Osteoblast (primary cell): ENCODE measurements at regions not wholly inside any gene's neighbourhood (a gene's known extent, or its start where the extent isn't known, plus 50 kb on each side); places are given as distances from the start of the nearest gene placed in this dataset.

ENCODE experiments used
- DNase-seq: peaks from one replicate; pipeline ENCODE4 v3.0.0; 2011; ENCODE audit warnings: low spot score, mixed read lengths; ENCODE audit not compliant: insufficient read length; ENCODE audit errors: missing footprints
- H2AFZ ChIP-seq: 2 replicates; pipeline ENCODE4 v1.6.0; 2011; ENCODE audit warnings: mild to moderate bottlenecking, low read length
- H3K27ac ChIP-seq: 2 replicates; pipeline ENCODE4 v1.5.1; 2011; ENCODE audit warnings: mild to moderate bottlenecking, low read depth, low read length, moderate library complexity
- H3K27me3 ChIP-seq: 2 replicates; pipeline ENCODE4 v1.6.0; 2012; ENCODE audit warnings: mild to moderate bottlenecking, control low read depth, inconsistent platforms, low read length, moderate library complexity; ENCODE audit not compliant: insufficient read depth
- H3K36me3 ChIP-seq: 2 replicates; pipeline ENCODE4 v1.5.1; 2011; ENCODE audit warnings: mild to moderate bottlenecking, low read length, control low read depth, moderate library complexity; ENCODE audit not compliant: insufficient read depth
- H3K4me1 ChIP-seq: 2 replicates; pipeline ENCODE4 v1.5.1; 2011; ENCODE audit warnings: mild to moderate bottlenecking, low read length, control low read depth, moderate library complexity; ENCODE audit not compliant: insufficient read depth
- H3K4me2 ChIP-seq: 2 replicates; pipeline ENCODE4 v1.6.0; 2011; ENCODE audit warnings: mild to moderate bottlenecking, low read length; ENCODE audit not compliant: insufficient read depth
- H3K4me3 ChIP-seq: fragments of 200-600 bp; sonication (generic); 3 replicates; pipeline ENCODE4 v1.5.1; 2012; ENCODE audit warnings: mild to moderate bottlenecking, low read length, inconsistent platforms; ENCODE audit not compliant: insufficient read depth
- H3K79me2 ChIP-seq: 2 replicates; pipeline ENCODE4 v1.6.0; 2012; ENCODE audit warnings: mild to moderate bottlenecking, low read length, control low read depth, inconsistent platforms; ENCODE audit not compliant: insufficient read depth
- H3K9me3 ChIP-seq: 2 replicates; pipeline ENCODE4 v1.5.1; 2011; ENCODE audit warnings: low read depth, low read length, control low read depth
- H4K20me1 ChIP-seq: 2 replicates; pipeline ENCODE4 v1.6.0; 2012; ENCODE audit warnings: mild to moderate bottlenecking, low read length, control low read depth; ENCODE audit not compliant: insufficient read depth
- TF ChIP-seq, protein P1 (sequence below): IDR thresholded peaks from 2 replicates; pipeline ENCODE4 v1.5.1; 2011; ENCODE audit warnings: mild to moderate bottlenecking, low read depth, low read length, moderate library complexity; ENCODE audit errors: extremely low read depth

DNA sequence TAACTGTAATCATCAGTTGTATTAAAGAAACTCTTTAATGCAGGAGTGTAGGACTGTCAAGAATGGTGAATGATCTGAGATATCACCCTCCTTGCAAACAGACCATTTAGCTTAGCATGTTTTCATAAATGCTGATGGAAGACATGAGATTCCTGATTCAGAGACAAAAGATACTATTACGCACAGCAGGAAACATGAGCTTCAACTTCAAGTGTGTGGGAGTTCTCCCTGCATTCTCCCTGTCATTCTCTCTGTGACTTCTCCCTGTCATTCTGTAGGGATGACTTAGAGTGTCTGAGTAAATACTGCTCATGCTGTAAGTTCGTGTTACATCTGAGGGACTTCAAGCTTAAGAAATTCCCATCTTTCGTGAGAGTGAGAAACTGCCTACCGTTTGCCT, 866.0 kb upstream of the PRKX start:
- Histone ChIP-seq H3K4me3 (no peak overlapping the region), H3K4me1 (no peaks in the 10 kb centered on the region), H3K9me3 (no peaks in the 10 kb centered on the region), H3K4me2 (no peak overlapping the region), H3K27me3 (no peaks in the 10 kb centered on the region), H3K27ac (no peak overlapping the region), H3K36me3 (no peaks in the 10 kb centered on the region), H2AFZ (no peak overlapping the region), H4K20me1 (no peaks in the 10 kb centered on the region), H3K79me2 (no peaks in the 10 kb centered on the region)
- TF ChIP-seq, protein P1, sequence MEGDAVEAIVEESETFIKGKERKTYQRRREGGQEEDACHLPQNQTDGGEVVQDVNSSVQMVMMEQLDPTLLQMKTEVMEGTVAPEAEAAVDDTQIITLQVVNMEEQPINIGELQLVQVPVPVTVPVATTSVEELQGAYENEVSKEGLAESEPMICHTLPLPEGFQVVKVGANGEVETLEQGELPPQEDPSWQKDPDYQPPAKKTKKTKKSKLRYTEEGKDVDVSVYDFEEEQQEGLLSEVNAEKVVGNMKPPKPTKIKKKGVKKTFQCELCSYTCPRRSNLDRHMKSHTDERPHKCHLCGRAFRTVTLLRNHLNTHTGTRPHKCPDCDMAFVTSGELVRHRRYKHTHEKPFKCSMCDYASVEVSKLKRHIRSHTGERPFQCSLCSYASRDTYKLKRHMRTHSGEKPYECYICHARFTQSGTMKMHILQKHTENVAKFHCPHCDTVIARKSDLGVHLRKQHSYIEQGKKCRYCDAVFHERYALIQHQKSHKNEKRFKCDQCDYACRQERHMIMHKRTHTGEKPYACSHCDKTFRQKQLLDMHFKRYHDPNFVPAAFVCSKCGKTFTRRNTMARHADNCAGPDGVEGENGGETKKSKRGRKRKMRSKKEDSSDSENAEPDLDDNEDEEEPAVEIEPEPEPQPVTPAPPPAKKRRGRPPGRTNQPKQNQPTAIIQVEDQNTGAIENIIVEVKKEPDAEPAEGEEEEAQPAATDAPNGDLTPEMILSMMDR = no peak
- no peak for DNase-seq

GRCh38 chrX:4572691-4573090, 859.2 kb upstream of the PRKX start:
- Histone ChIP-seq H2AFZ (no peak overlapping the region), H4K20me1 (no peaks in the 10 kb centered on the region), H3K4me1 (no peaks in the 10 kb centered on the region), H3K27ac (no peak overlapping the region), H3K4me2 (no peak overlapping the region), H3K27me3 (no peaks in the 10 kb centered on the region), H3K36me3 (no peaks in the 10 kb centered on the region), H3K79me2 (no peaks in the 10 kb centered on the region), H3K4me3 (no peak overlapping the region), H3K9me3 (no peaks in the 10 kb centered on the region)
- TF ChIP-seq, protein P1 = no peak
- DNase-seq = no peak

DNA sequence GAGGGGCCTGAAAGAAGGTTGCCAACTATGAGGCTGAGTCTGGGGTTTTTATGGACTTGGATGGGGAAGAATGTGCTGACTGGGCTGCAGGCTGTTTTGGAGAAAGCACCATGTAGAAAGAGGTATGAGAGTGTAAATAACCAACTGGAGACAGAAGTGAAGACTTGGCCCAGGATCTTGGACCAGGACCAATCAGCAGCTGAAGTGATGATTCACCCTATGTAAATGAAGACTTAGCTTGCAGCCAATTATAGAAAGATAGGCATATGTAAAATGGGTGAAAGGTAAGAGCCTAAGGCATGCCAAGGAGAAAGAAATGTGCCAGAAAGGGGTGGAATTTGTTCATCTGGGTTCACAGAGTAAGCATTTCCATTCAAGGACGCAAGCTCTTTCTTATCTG, 856.7 kb upstream of the PRKX start:
- H3K36me3 ChIP-seq = no peaks in the 10 kb centered on the region
- no peak overlapping the region for H2AFZ ChIP-seq
- H3K27ac ChIP-seq = no peak overlapping the region
- no peak overlapping the region for H3K4me3 ChIP-seq
- no peak overlapping the region for H3K4me2 ChIP-seq
- H3K27me3 ChIP-seq = no peaks in the 10 kb centered on the region
- H3K4me1 ChIP-seq = no peaks in the 10 kb centered on the region
- H4K20me1 ChIP-seq = no peaks in the 10 kb centered on the region
- H3K9me3 ChIP-seq = no peaks in the 10 kb centered on the region
- H3K79me2 ChIP-seq = no peaks in the 10 kb centered on the region
- TF ChIP-seq, protein P1 = no peak
- DNase-seq = no peak

- no peaks in the 10 kb centered on the region for H3K79me2 ChIP-seq
- TF ChIP-seq, protein P1 = no peak
- no peak overlapping the region for H2AFZ ChIP-seq
- no peaks in the 10 kb centered on the region for H3K9me3 ChIP-seq
- no peak overlapping the region for H3K4me3 ChIP-seq
- H4K20me1 ChIP-seq = no peaks in the 10 kb centered on the region
- no peak overlapping the region for H3K27ac ChIP-seq
- no peaks in the 10 kb centered on the region for H3K36me3 ChIP-seq
- H3K4me2 ChIP-seq = no peak overlapping the region
- no peaks in the 10 kb centered on the region for H3K4me1 ChIP-seq
- H3K27me3 ChIP-seq = no peaks in the 10 kb centered on the region
- DNase-seq = no peak
Observed at GRCh38 chrX:4560192-4560591, 846.7 kb upstream of the PRKX start.
